GM21360 (cell line): ENCODE measurements at regions not wholly inside any gene's neighbourhood (a gene's known extent, or its start where the extent isn't known, plus 50 kb on each side); places are given as distances from the start of the nearest gene placed in this dataset.

ENCODE experiments used
- ATAC-seq: cut with Tn5 transposase; IDR thresholded peaks from one replicate; pipeline ENCODE4 v1.9.1; 2021; ENCODE audit warnings: mild to moderate bottlenecking, moderate library complexity; ENCODE audit not compliant: unreplicated experiment

- no peak for ATAC-seq
Measured at GRCh38 chr1:106768501-106768900, 288.0 kb upstream of the PRMT6 start.

GRCh38 chr1:106773206-106773605 is 283.3 kb upstream of the PRMT6 start:
- ATAC-seq = no peak

- ATAC-seq = no peak
Measured at GRCh38 chr1:106780066-106780465, 276.4 kb upstream of the PRMT6 start.

DNA sequence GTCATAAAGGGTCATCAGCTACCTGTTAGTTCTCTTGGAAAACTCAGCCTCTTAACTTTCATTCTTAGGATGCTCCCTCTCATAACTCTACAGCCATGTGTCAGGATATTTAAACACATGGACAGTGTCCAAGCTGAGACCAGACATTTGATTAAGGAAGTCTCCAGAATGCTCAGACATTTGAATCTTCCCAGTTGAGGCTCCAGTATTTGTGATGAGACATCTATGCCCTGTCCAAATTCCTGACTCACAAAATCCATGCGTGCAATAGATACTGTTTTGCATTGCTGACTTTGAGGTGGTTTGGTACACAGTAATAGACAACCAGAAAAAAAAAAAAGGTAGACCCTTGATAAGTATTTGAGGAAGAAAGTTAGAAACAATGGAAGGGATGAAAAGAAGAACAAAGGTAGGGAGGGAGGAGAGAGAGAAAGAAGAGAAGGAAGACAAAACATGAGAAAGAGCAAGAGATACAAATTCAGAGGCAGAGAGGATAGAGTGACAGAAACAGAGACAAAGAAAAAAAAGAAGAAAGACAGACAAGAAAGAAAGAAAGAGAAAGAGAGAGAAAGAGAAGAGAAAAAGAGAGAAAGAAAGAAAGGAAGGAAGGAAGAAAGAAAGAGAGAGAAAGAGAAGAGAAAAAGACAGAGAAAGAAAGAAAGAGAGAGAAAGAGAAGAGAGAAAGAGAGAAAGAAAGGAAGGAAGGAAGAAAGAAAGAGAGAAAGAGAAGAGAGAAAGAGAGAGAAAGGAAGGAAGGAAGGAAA is 275.5 kb upstream of the PRMT6 start:
- ATAC-seq = no peak

- ATAC-seq = no peak
Measured at GRCh38 chr1:106785176-106785575, 271.3 kb upstream of the PRMT6 start.

DNA sequence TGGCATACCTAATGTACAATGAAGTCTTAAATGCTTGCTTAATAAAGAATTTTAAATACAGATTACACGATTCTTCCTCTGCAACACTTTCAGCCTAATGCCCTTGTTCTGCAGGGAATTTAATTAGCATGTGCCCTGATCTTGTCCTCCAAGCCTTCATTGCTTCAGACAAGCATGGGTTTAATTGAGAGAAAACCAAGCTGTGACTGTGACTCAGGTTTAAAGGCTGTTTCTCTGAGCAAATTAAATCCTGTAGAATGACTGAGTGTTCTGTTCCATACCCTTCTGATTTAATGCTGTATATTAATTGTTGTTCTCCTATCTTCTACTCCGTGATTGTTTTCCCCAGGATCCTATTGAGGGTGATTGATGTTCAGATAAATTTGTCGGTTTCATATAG is 269.0 kb upstream of the PRMT6 start:
- ATAC-seq = no peak

GRCh38 chr1:106789686-106790085 is 266.8 kb upstream of the PRMT6 start:
- no peak for ATAC-seq

- no peak for ATAC-seq
Measured at GRCh38 chr1:106791041-106791440, 265.4 kb upstream of the PRMT6 start.

GRCh38 chr1:106793651-106794050 is 262.8 kb upstream of the PRMT6 start:
- ATAC-seq = no peak

DNA sequence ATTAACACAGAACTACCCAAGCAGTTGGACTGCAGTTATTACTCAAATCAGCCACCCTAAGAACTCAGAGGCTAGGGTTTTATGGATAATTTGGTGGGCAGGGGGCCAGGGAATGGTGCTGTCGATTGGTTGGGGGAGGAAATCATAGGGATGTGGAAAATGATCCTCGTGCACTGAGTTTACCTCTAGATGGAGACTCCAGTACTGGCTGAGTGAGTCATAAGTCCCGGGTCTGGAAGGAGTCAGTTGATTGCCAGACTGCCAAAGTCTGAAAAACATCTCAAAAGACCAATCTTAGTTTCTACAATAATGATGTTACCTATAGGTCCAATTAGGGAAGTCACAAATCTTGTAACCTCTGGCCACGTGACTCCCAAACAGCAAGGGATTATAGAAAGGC is 257.5 kb upstream of the PRMT6 start:
- ATAC-seq = no peak

GRCh38 chr1:106802181-106802580 is 254.3 kb upstream of the PRMT6 start:
- no peak for ATAC-seq

GRCh38 chr1:106814418-106814817 is 242.1 kb upstream of the PRMT6 start:
- ATAC-seq = no peak

DNA sequence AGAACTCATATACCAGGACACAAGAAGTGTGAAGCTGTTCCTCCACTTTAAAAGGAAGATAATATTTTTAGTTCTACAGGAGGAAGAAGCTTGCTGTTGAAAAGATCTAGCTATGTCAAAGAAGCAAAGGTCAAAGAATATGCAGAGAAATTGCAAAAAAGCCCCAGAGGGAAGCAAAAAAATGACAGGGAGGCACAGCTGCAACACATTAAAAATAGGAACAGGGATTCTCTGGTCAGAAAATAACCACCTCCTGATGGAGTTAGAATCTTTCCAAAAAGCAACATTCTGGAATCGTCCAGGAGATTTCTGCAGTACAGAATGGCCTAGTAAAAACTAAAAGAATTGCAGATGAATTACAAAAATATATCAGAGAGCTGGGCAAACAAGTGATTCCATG is 238.9 kb upstream of the PRMT6 start:
- ATAC-seq = no peak

- ATAC-seq = no peak
Measured at GRCh38 chr1:106831511-106831910, 225.0 kb upstream of the PRMT6 start.

- ATAC-seq = peak; percentile 95
Measured at GRCh38 chr1:106836708-106837107, 219.8 kb upstream of the PRMT6 start.

GRCh38 chr1:106843518-106843917 is 213.0 kb upstream of the PRMT6 start:
- no peak for ATAC-seq

DNA sequence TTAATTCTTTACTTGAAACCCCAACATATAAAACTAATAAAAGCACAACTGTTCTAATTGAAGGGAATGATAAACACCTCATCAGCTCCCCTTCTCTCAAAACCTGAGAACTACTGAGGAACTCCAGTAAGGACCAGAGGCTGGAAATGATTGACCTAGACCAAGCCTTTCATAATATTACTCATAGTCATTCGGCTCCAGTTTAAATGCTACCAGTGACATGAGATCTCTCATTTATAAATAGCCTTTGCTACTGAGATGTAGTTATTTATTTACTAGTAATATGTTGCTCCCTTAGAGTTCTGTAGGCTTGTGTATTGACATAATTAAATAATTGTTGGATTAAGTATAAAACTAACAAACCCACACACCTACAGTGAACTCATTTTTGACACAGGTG is 209.8 kb upstream of the PRMT6 start:
- no peak for ATAC-seq

GRCh38 chr1:106861110-106861509 is 195.4 kb upstream of the PRMT6 start:
- ATAC-seq = no peak

DNA sequence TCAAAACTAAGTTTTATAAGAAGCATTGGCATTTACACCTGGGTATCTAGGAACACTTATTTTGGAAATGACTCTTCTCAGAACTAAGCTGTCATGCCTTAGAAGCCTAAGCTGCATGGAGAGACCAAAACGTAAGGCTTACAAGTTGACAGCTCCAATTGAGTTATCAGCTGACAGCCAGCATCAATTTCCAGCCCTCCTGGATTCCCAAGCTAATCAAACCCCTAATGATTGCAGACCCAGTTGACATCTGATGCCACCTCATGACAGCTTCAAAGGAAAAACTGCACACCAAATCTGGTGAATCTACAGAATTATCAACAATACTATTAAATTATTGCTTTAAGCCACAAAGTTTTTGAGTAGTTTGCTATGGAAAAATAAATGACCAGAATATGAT is 187.6 kb upstream of the PRMT6 start:
- no peak for ATAC-seq

GRCh38 chr1:106875622-106876021 is 180.9 kb upstream of the PRMT6 start:
- peak; percentile 89 for ATAC-seq

DNA sequence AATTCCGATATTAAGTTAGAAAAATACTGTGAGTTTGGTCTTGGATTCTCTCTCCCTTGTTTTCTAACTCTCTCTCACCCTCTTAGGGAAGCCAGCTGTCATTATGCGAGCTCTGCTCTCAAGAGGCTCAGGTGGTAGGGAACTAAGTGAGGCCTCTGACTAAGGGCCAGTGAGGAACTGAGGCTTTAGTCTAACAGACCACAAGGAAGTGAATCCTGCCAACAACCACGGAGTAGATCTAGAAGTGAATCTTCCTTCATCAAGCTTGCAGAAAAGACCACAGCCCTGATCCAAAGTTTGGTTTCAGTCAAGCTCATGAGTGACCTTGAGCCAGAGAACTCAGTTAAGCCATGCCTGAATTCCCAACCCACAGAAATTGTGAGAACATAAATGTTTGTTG is 180.1 kb upstream of the PRMT6 start:
- peak; percentile 76 for ATAC-seq

DNA sequence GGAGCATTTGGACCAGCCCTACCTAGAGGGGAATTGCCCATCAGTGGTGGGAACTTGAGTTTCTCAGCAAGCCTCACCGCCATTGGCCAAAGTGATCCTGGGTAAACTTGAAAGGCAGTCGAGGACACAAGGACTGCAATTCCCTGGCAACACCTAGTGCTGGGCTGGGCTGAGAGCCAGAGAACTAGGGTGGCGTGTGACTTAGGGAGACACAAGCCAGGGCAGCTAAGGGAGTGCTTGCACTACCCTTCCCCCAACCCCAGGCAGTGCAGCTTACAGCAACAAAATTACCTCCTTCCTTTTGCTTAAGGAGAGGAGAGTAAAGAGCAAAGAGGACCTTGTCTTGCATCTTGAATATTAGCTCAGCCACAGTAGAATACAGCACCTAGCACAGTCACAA is 176.9 kb upstream of the PRMT6 start:
- ATAC-seq = no peak

GRCh38 chr1:106880226-106880625 is 176.2 kb upstream of the PRMT6 start:
- ATAC-seq = no peak
